ENCODE measurements at regions not wholly inside any gene's neighbourhood (a gene's known extent, or its start where the extent isn't known, plus 50 kb on each side); places are given as distances from the start of the nearest gene placed in this dataset.

DNA sequence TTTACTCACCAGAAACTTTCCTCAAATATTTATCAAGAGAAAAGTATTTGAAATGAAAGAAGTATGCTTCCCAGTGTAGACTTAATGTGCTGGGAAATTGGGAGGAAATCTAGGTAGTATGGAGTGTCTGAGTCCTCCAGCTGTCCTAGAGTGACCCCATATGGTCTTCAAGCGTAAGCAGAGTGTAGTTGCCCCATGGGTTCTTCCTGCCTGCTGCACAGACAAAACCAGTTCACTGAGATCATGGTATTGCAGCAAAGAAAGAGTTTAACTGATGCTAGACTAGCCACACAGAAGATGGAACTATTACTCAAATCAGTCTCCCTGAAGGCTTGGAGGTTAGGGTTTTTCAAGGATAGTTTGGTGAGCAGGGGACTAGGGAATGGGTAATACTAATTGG, 114.9 kb upstream of the PRLR start:
- TF ChIP-seq, protein P1, sequence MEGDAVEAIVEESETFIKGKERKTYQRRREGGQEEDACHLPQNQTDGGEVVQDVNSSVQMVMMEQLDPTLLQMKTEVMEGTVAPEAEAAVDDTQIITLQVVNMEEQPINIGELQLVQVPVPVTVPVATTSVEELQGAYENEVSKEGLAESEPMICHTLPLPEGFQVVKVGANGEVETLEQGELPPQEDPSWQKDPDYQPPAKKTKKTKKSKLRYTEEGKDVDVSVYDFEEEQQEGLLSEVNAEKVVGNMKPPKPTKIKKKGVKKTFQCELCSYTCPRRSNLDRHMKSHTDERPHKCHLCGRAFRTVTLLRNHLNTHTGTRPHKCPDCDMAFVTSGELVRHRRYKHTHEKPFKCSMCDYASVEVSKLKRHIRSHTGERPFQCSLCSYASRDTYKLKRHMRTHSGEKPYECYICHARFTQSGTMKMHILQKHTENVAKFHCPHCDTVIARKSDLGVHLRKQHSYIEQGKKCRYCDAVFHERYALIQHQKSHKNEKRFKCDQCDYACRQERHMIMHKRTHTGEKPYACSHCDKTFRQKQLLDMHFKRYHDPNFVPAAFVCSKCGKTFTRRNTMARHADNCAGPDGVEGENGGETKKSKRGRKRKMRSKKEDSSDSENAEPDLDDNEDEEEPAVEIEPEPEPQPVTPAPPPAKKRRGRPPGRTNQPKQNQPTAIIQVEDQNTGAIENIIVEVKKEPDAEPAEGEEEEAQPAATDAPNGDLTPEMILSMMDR (IDR thresholded peaks at IDR 0.05; ENCODE audit: insufficient read depth, low read depth, low read length, missing control alignments): peak; percentile 2
- no peak for DNase-seq (ENCODE audit: low read depth)
- no peak overlapping the region for H3K4me3 ChIP-seq (ENCODE audit: low read depth, low read length)

GRCh38 chr5:35342664-35343063, 112.4 kb upstream of the PRLR start:
- TF ChIP-seq, protein P1 (IDR thresholded peaks at IDR 0.05; ENCODE audit: insufficient read depth, low read depth, low read length, missing control alignments): no peak
- no peak overlapping the region for H3K4me3 ChIP-seq (ENCODE audit: low read depth, low read length)
- DNase-seq (ENCODE audit: low read depth): no peak

DNA sequence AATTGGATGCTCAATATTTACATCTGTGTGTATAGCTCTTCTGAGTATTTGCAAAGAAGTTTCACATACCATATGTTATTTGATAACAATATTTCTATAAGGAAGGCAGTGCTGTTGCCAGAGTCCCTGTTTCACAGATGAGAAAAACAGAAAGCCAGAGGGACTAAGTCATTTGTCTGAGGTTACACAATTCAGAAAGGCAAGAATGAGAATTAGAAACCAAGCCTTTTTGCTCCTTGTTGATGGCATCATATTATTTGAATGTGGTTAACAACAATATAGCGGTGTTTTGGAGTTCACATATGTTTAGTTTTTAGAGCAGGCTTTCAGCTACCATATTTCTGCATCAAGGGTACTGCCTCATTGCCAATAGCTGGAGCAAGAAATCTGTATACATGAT, 110.9 kb upstream of the PRLR start:
- TF ChIP-seq, protein P1 (IDR thresholded peaks at IDR 0.05; ENCODE audit: insufficient read depth, low read depth, low read length, missing control alignments): no peak
- no peak for DNase-seq (ENCODE audit: low read depth)
- no peak overlapping the region for H3K4me3 ChIP-seq (ENCODE audit: low read depth, low read length)

DNA sequence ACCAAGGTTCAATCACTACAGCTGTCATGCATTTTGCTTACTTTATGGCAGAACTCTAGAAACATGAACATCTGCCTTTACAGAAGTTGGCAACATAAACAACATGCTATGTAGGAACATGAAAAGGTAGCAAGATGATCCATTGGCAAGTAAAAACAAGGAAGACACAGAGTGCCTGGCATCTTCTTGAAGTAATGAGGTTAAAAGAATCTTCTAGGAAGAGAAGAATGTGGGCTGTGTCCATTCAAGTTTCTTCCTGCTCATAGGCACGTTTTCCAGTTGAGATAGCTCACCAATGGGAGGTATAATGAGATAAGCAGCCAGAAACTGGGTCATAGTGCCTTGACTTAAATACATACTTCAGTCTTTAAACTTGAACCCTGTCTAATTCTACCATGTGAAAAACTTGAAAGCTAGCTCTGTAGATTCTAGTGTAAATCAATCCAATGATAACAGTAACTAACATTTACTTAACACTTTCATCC, 109.4 kb upstream of the PRLR start:
- no peak overlapping the region for H3K4me3 ChIP-seq (ENCODE audit: low read depth, low read length)
- DNase-seq (ENCODE audit: low read depth): no peak
- TF ChIP-seq, protein P1 (IDR thresholded peaks at IDR 0.05; ENCODE audit: insufficient read depth, low read depth, low read length, missing control alignments): no peak

GRCh38 chr5:35339006-35339405, 108.7 kb upstream of the PRLR start:
- no peak for DNase-seq (ENCODE audit: low read depth)
- H3K4me3 ChIP-seq (ENCODE audit: low read depth, low read length): no peak overlapping the region
- TF ChIP-seq, protein P1 (IDR thresholded peaks at IDR 0.05; ENCODE audit: insufficient read depth, low read depth, low read length, missing control alignments): no peak

GRCh38 chr5:35338157-35338453, 107.8 kb upstream of the PRLR start:
- DNase-seq (ENCODE audit: low read depth): no peak
- H3K4me3 ChIP-seq (ENCODE audit: low read depth, low read length): no peak overlapping the region
- TF ChIP-seq, protein P1 (IDR thresholded peaks at IDR 0.05; ENCODE audit: insufficient read depth, low read depth, low read length, missing control alignments): no peak

- H3K4me3 ChIP-seq (ENCODE audit: low read depth, low read length): no peak overlapping the region
- TF ChIP-seq, protein P1 (IDR thresholded peaks at IDR 0.05; ENCODE audit: insufficient read depth, low read depth, low read length, missing control alignments): no peak
- DNase-seq (ENCODE audit: low read depth): no peak
Measured at GRCh38 chr5:35337340-35338156, 107.3 kb upstream of the PRLR start.

Data from GM12865 (cell line).